Liver (tissue), 3 donors: ENCODE measurements at regions not wholly inside any gene's neighbourhood (a gene's known extent, or its start where the extent isn't known, plus 50 kb on each side); places are given as distances from the start of the nearest gene placed in this dataset.

ENCODE experiments used
- CTCF ChIP-seq: fragments of 150-350 bp; IDR thresholded peaks from 2 replicates; pipeline ENCODE4 v1.5.1; 2017; ENCODE audit warnings: improper control_type of control experiment, low read depth, low read length; ENCODE audit not compliant: missing input control
- EGR1 ChIP-seq, 2 donors: IDR thresholded peaks; 2 replicates each; pipeline ENCODE4 v1.6.1; 2016 to 2018; ENCODE audit warnings: antibody characterized with exemption in 2 of 2, low read depth in 2 of 2
- FOXA1 ChIP-seq: IDR thresholded peaks from 2 replicates; pipeline ENCODE4 v1.6.1; 2016; ENCODE audit warnings: antibody characterized with exemption
- FOXA2 ChIP-seq: IDR thresholded peaks from 2 replicates; pipeline ENCODE4 v1.6.1; 2016; ENCODE audit warnings: antibody characterized with exemption
- GABPA ChIP-seq, 2 donors: IDR thresholded peaks in 1 of 2; conservative IDR thresholded peaks in 1 of 2; 2 replicates each; pipeline ENCODE4 v1.6.1; 2016; ENCODE audit warnings: antibody characterized with exemption in 2 of 2, mild to moderate bottlenecking in 1 of 2, moderate library complexity in 1 of 2
- JUND ChIP-seq, 2 donors: IDR thresholded peaks; 2 replicates each; pipeline ENCODE4 v1.6.1; 2016; ENCODE audit warnings: antibody characterized with exemption in 2 of 2
- MAX ChIP-seq: IDR thresholded peaks from 2 replicates; pipeline ENCODE4 v1.6.1; 2016; ENCODE audit warnings: antibody characterized with exemption
- REST ChIP-seq: IDR thresholded peaks from 2 replicates; pipeline ENCODE4 v1.6.1; 2016; ENCODE audit warnings: antibody characterized with exemption, mild to moderate bottlenecking
- TAF1 ChIP-seq: conservative IDR thresholded peaks from 2 replicates; pipeline ENCODE4 v1.6.1; 2016; ENCODE audit warnings: antibody characterized with exemption, mild to moderate bottlenecking
- YY1 ChIP-seq: IDR thresholded peaks from 2 replicates; pipeline ENCODE4 v1.6.1; 2016; ENCODE audit warnings: antibody characterized with exemption, mild to moderate bottlenecking
- ZBTB33 ChIP-seq: IDR thresholded peaks from 2 replicates; pipeline ENCODE4 v1.6.1; 2016; ENCODE audit warnings: antibody characterized with exemption
- donor health status: healthy.
- donor health status: healthy.

GRCh38 chr20:16128538-16129106 lies 444.6 kb downstream of the KIF16B start:
- TF ChIP-seq CTCF (no peak), JUND (IDR thresholded peaks at IDR 0.05) (no peak), REST (no peak), FOXA2 (no peak), EGR1 (IDR thresholded peaks at IDR 0.05; ENCODE audit: low read depth in 2 of 2) (no peak), ZBTB33 (no peak), TAF1 (no peak), YY1 (no peak), GABPA (IDR thresholded peaks at IDR 0.05 in 1 of 2, conservative IDR thresholded peaks at IDR 0.05 in 1 of 2) (no peak), FOXA1 (no peak), MAX (no peak)
